WTC11 (cell line): ENCODE measurements at regions not wholly inside any gene's neighbourhood (a gene's known extent, or its start where the extent isn't known, plus 50 kb on each side); places are given as distances from the start of the nearest gene placed in this dataset.

Experiments
- ATAC-seq: fragments of 200-7000 bp; cut with Tn5 transposase; 2 replicates; pipeline ENCODE4 v1.10.0; 2021; ENCODE audit warnings: mild to moderate bottlenecking, moderate library complexity
- CTCF ChIA-PET: fragments of 300-600 bp; sonication (Branson Sonifier 250); formaldehyde crosslinking; loops from one replicate; lab custom pipeline; 2021; ENCODE audit warnings: antibody characterized with exemption; lab: Charles Lee
- POLR2A ChIA-PET: fragments of 350-600 bp; sonication (Branson Sonifier 250); formaldehyde crosslinking; loops from one replicate; lab custom pipeline; 2021; ENCODE audit warnings: antibody characterized with exemption; lab: Charles Lee
- DNase-seq: peaks from one replicate; pipeline ENCODE4 v3.0.0; 2021; ENCODE audit warnings: low spot score
- H3K27ac Mint-ChIP-seq: 2 replicates; pipeline ENCODE4 v1.8.0; 2021; ENCODE audit warnings: mixed read lengths
- H3K27me3 Mint-ChIP-seq: 2 replicates; pipeline ENCODE4 v1.8.0; 2021; ENCODE audit warnings: low read depth, mild to moderate bottlenecking, moderate library complexity, mixed read lengths
- H3K36me3 Mint-ChIP-seq: 2 replicates; pipeline ENCODE4 v1.8.0; 2021; ENCODE audit warnings: mixed read lengths
- H3K4me1 Mint-ChIP-seq: 2 replicates; pipeline ENCODE4 v1.8.0; 2022; ENCODE audit warnings: mixed read lengths
- H3K4me3 Mint-ChIP-seq: 2 replicates; pipeline ENCODE4 v1.8.0; 2021; ENCODE audit warnings: mild to moderate bottlenecking, moderate library complexity, mixed read lengths
- H3K9me3 Mint-ChIP-seq: 2 replicates; pipeline ENCODE4 v1.8.0; 2021; ENCODE audit warnings: mixed read lengths
- ATF1 ChIP-seq: sonication (generic); formaldehyde crosslinking; IDR thresholded peaks from 2 replicates; pipeline ENCODE4 v1.8.1; 2023; ENCODE audit warnings: mild to moderate bottlenecking, moderate library complexity, missing genetic modification reagents
- FOXP1 ChIP-seq: sonication (generic); formaldehyde crosslinking; IDR thresholded peaks from 2 replicates; pipeline ENCODE4 v1.8.0; 2022; ENCODE audit warnings: missing genetic modification reagents, mild to moderate bottlenecking, moderate library complexity, borderline replicate concordance
- GABPB1 ChIP-seq: sonication (generic); formaldehyde crosslinking; IDR thresholded peaks from 2 replicates; pipeline ENCODE4 v1.8.1; 2023; ENCODE audit warnings: mild to moderate bottlenecking, missing genetic modification reagents
- MLX ChIP-seq: sonication (generic); formaldehyde crosslinking; IDR thresholded peaks from 2 replicates; pipeline ENCODE4 v1.8.1; 2023; ENCODE audit warnings: mild to moderate bottlenecking, missing genetic modification reagents, moderate library complexity
- SP1 ChIP-seq: sonication (generic); formaldehyde crosslinking; conservative IDR thresholded peaks from 2 replicates; pipeline ENCODE4 v1.8.1; 2022; ENCODE audit warnings: missing genetic modification reagents
- ZBTB21 ChIP-seq: sonication (generic); formaldehyde crosslinking; IDR thresholded peaks from 2 replicates; pipeline ENCODE4 v1.8.1; 2023; ENCODE audit warnings: mild to moderate bottlenecking, missing genetic modification reagents, borderline replicate concordance
- ZNF263 ChIP-seq: sonication (generic); formaldehyde crosslinking; IDR thresholded peaks from 2 replicates; pipeline ENCODE4 v1.8.1; 2022; ENCODE audit warnings: low read depth, mild to moderate bottlenecking, moderate library complexity, missing genetic modification reagents
- ZNF532 ChIP-seq: fragments of 250-450 bp; sonication (Bioruptor Pico); IDR thresholded peaks from 2 replicates; pipeline ENCODE4 v1.9.0; 2021; ENCODE audit warnings: mild to moderate bottlenecking, borderline replicate concordance

- 0 out of 2 replicates have a peak, but pooled peaks cover 2% of the 10 kb centered on the region for H3K36me3 Mint-ChIP-seq
- CTCF ChIA-PET = no interaction called here
- peaks cover 2% of the 10 kb centered on the region for H3K4me1 Mint-ChIP-seq
- H3K27me3 Mint-ChIP-seq = no peaks in the 10 kb centered on the region
- H3K27ac Mint-ChIP-seq = no peak overlapping the region
- DNase-seq (no peak), ATAC-seq (no peak)
- TF ChIP-seq SP1 (CRISPR knock-in tag) = no peak
- TF ChIP-seq ZNF263 (CRISPR knock-in tag) = no peak
- no peak for TF ChIP-seq FOXP1
- 0 out of 2 replicates have a peak, but pooled peaks cover 5% of the 10 kb centered on the region for H3K9me3 Mint-ChIP-seq
- POLR2A ChIA-PET = no interaction called here
- no peak overlapping the region for H3K4me3 Mint-ChIP-seq
Observed at GRCh38 chr5:125129151-125129806, 382.8 kb upstream of the ZNF608 start.

- Mint-ChIP-seq H3K4me1 (peaks cover 14% of the 10 kb centered on the region), H3K27me3 (no peaks in the 10 kb centered on the region), H3K9me3 (0 out of 2 replicates have a peak, but pooled peaks cover 5% of the 10 kb centered on the region), H3K4me3 (no peak overlapping the region), H3K27ac (no peak overlapping the region), H3K36me3 (0 out of 2 replicates have a peak, but pooled peaks cover 2% of the 10 kb centered on the region)
- POLR2A ChIA-PET = no interaction called here
- no peak for TF ChIP-seq ATF1 (CRISPR knock-in tag)
- no peak for TF ChIP-seq GABPB1
- no peak for DNase-seq
- CTCF ChIA-PET = no interaction called here
- ATAC-seq = no peak
Observed at GRCh38 chr5:125130591-125130990, 384.2 kb upstream of the ZNF608 start.

GRCh38 chr5:125134216-125135081, 388.0 kb upstream of the ZNF608 start:
- CTCF ChIA-PET = interaction anchor here (1.2 kb wide), 1 partner anchor 701 kb away, joined by 3 read pairs; no protein-coding TSS in a partner anchor

More at GRCh38 chr5:125134216-125135081, 388.0 kb upstream of the ZNF608 start:
- POLR2A ChIA-PET = no interaction called here
- ATAC-seq (no peak), DNase-seq (no peak)
- H3K27ac Mint-ChIP-seq = no peak overlapping the region
- no peak overlapping the region for H3K4me3 Mint-ChIP-seq
- no peaks in the 10 kb centered on the region for H3K27me3 Mint-ChIP-seq
- H3K9me3 Mint-ChIP-seq = peaks cover 19% of the 10 kb centered on the region
- H3K4me1 Mint-ChIP-seq = peaks cover 14% of the 10 kb centered on the region
- TF ChIP-seq ZBTB21 (no peak), ZNF532 (CRISPR knock-in tag) (no peak), MLX (CRISPR knock-in tag) (no peak)
- H3K36me3 Mint-ChIP-seq = peaks cover 2% of the 10 kb centered on the region; the same call in 1 of the 2 replicates
